Prostate gland (tissue), 2 donors: ENCODE measurements at regions not wholly inside any gene's neighbourhood (a gene's known extent, or its start where the extent isn't known, plus 50 kb on each side); places are given as distances from the start of the nearest gene placed in this dataset.

Source experiments
- POLR2A ChIP-seq: fragments of 450-650 bp; IDR thresholded peaks from one replicate; pipeline ENCODE4 v1.6.1; 2016; ENCODE audit warnings: antibody characterized with exemption, mild to moderate bottlenecking
- POLR2AphosphoS5 ChIP-seq: sonication (generic); formaldehyde crosslinking; IDR thresholded peaks from one replicate; pipeline ENCODE4 v1.6.1; 2017; ENCODE audit warnings: antibody characterized with exemption
- TF ChIP-seq, protein P1 (sequence below), 4 experiments: fragments of 200-600 bp in 2 of 4; fragments of 450-650 bp in 2 of 4; sonication (generic) in 2 of 4; IDR thresholded peaks; 1 replicate in 3 of 4; 2 replicates in 1 of 4; pipeline ENCODE4 v1.5.1; 2016 to 2019; ENCODE audit warnings: antibody characterized with exemption in 4 of 4, mild to moderate bottlenecking in 2 of 4, moderate library complexity in 2 of 4

GRCh38 chr5:14036947-14037346 lies 92.5 kb upstream of the DNAH5 start:
- TF ChIP-seq, protein P1, sequence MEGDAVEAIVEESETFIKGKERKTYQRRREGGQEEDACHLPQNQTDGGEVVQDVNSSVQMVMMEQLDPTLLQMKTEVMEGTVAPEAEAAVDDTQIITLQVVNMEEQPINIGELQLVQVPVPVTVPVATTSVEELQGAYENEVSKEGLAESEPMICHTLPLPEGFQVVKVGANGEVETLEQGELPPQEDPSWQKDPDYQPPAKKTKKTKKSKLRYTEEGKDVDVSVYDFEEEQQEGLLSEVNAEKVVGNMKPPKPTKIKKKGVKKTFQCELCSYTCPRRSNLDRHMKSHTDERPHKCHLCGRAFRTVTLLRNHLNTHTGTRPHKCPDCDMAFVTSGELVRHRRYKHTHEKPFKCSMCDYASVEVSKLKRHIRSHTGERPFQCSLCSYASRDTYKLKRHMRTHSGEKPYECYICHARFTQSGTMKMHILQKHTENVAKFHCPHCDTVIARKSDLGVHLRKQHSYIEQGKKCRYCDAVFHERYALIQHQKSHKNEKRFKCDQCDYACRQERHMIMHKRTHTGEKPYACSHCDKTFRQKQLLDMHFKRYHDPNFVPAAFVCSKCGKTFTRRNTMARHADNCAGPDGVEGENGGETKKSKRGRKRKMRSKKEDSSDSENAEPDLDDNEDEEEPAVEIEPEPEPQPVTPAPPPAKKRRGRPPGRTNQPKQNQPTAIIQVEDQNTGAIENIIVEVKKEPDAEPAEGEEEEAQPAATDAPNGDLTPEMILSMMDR (IDR thresholded peaks at IDR 0.05), result no peak
- TF ChIP-seq POLR2A, result no peak
- no peak for TF ChIP-seq POLR2AphosphoS5
